ENCODE measurements at regions not wholly inside any gene's neighbourhood (a gene's known extent, or its start where the extent isn't known, plus 50 kb on each side); places are given as distances from the start of the nearest gene placed in this dataset.
"Not testable (repeated sequence)": the region's sequence is repeated elsewhere in the genome, so short reads cannot be mapped to it uniquely, and the experiment has no call there.

GRCh38 chr4:83981156-83981555 is 445.2 kb downstream of the GPAT3 start:
- DNase-seq = no peak

- DNase-seq = no peak
These were observed 443.9 kb downstream of the GPAT3 start for GRCh38 chr4:83979773-83980172.

GRCh38 chr4:83974111-83974780 is 438.3 kb downstream of the GPAT3 start:
- no peak for DNase-seq

- DNase-seq = no peak
These were observed 429.2 kb downstream of the GPAT3 start for GRCh38 chr4:83964996-83965541.

- DNase-seq = no peak
These were observed 426.6 kb downstream of the GPAT3 start for GRCh38 chr4:83962492-83962891.

- DNase-seq = no peak
These were observed 425.7 kb downstream of the GPAT3 start for GRCh38 chr4:83961575-83961974.

GRCh38 chr4:83959160-83959559 is 423.3 kb downstream of the GPAT3 start:
- no peak for DNase-seq

GRCh38 chr4:83947830-83948193 is 411.9 kb downstream of the GPAT3 start:
- no peak for DNase-seq

- DNase-seq = no peak
These were observed 411.4 kb downstream of the GPAT3 start for GRCh38 chr4:83947125-83947829.

- not testable (repeated sequence) for DNase-seq
These were observed 407.8 kb downstream of the GPAT3 start for GRCh38 chr4:83943691-83944090.

- no peak for DNase-seq
These were observed 397.0 kb downstream of the GPAT3 start for GRCh38 chr4:83932750-83933391.

GRCh38 chr4:83931659-83932438 is 395.9 kb downstream of the GPAT3 start:
- DNase-seq = no peak

GRCh38 chr4:83929550-83929949 is 393.6 kb downstream of the GPAT3 start:
- no peak for DNase-seq

- DNase-seq = no peak
These were observed 391.0 kb downstream of the GPAT3 start for GRCh38 chr4:83926950-83927349.

- DNase-seq = no peak
These were observed 387.4 kb downstream of the GPAT3 start for GRCh38 chr4:83923341-83923740.

- no peak for DNase-seq
These were observed 386.5 kb downstream of the GPAT3 start for GRCh38 chr4:83922402-83922801.

GRCh38 chr4:83921124-83921523 is 385.2 kb downstream of the GPAT3 start:
- no peak for DNase-seq

GRCh38 chr4:83920375-83920774 is 384.5 kb downstream of the GPAT3 start:
- DNase-seq = no peak

GRCh38 chr4:83917572-83917971 is 381.7 kb downstream of the GPAT3 start:
- DNase-seq = no peak

GRCh38 chr4:83910693-83911092 is 374.8 kb downstream of the GPAT3 start:
- DNase-seq = no peak

GRCh38 chr4:83906561-83906960 is 370.7 kb downstream of the GPAT3 start:
- no peak for DNase-seq

GRCh38 chr4:83905952-83906351 is 370.0 kb downstream of the GPAT3 start:
- DNase-seq = no peak

- not testable (repeated sequence) for DNase-seq
These were observed 367.8 kb downstream of the GPAT3 start for GRCh38 chr4:83903740-83904139.

Measured in NCI-H1092 treated with DMSO at 0.1 percent for 48 hours (cell line).